GM21786 (cell line): ENCODE measurements at regions not wholly inside any gene's neighbourhood (a gene's known extent, or its start where the extent isn't known, plus 50 kb on each side); places are given as distances from the start of the nearest gene placed in this dataset.
A peak's percentile ranks its signal among the peaks of the same experiment; 100 is the strongest.

Experiments
- ATAC-seq: cut with Tn5 transposase; IDR thresholded peaks from one replicate; pipeline ENCODE4 v1.9.1; 2021; ENCODE audit not compliant: unreplicated experiment

GRCh38 chr6:137731600-137731959 is 135.5 kb upstream of the TNFAIP3 start:
- ATAC-seq, result no peak

- no peak for ATAC-seq
Measured at GRCh38 chr6:137731960-137732616, 135.0 kb upstream of the TNFAIP3 start.

GRCh38 chr6:137733372-137733771 is 133.7 kb upstream of the TNFAIP3 start:
- ATAC-seq, result no peak

GRCh38 chr6:137734005-137734874 is 132.8 kb upstream of the TNFAIP3 start:
- no peak for ATAC-seq

GRCh38 chr6:137734875-137735182 is 132.2 kb upstream of the TNFAIP3 start:
- ATAC-seq, result no peak

GRCh38 chr6:137736048-137736818 is 130.8 kb upstream of the TNFAIP3 start:
- peak; percentile 78 for ATAC-seq

GRCh38 chr6:137736911-137737310 is 130.1 kb upstream of the TNFAIP3 start:
- no peak for ATAC-seq

GRCh38 chr6:137737836-137738596 is 129.0 kb upstream of the TNFAIP3 start:
- ATAC-seq, result peak; percentile 41

GRCh38 chr6:137738931-137739504 is 128.0 kb upstream of the TNFAIP3 start:
- no peak for ATAC-seq

GRCh38 chr6:137739544-137739943 is 127.5 kb upstream of the TNFAIP3 start:
- ATAC-seq, result no peak

- no peak for ATAC-seq
Measured at GRCh38 chr6:137740091-137740755, 126.8 kb upstream of the TNFAIP3 start.

GRCh38 chr6:137740967-137741761 is 125.9 kb upstream of the TNFAIP3 start:
- ATAC-seq, result no peak

- no peak for ATAC-seq
Measured at GRCh38 chr6:137743493-137743892, 123.6 kb upstream of the TNFAIP3 start.

GRCh38 chr6:137744877-137745276 is 122.2 kb upstream of the TNFAIP3 start:
- peak; percentile 81 for ATAC-seq

- ATAC-seq, result no peak
Measured at GRCh38 chr6:137745321-137745720, 121.7 kb upstream of the TNFAIP3 start.

GRCh38 chr6:137746264-137746663 is 120.8 kb upstream of the TNFAIP3 start:
- no peak for ATAC-seq

- no peak for ATAC-seq
Measured at GRCh38 chr6:137749696-137750211, 117.3 kb upstream of the TNFAIP3 start.

GRCh38 chr6:137750297-137750696 is 116.8 kb upstream of the TNFAIP3 start:
- ATAC-seq, result no peak
